Trophoblast cell (in vitro differentiated cells and primary cell): ENCODE measurements at regions not wholly inside any gene's neighbourhood (a gene's known extent, or its start where the extent isn't known, plus 50 kb on each side); places are given as distances from the start of the nearest gene placed in this dataset.

ENCODE experiments used
- DNase-seq, 2 donors: peaks; one replicate each; pipeline ENCODE4 v3.0.0-alpha.2; 2016
- H2AFZ ChIP-seq: 2 replicates; pipeline ENCODE4 v1.6.1; 2013; ENCODE audit warnings: low read length, moderate library complexity, mild to moderate bottlenecking; ENCODE audit not compliant: insufficient read depth, poor library complexity
- H2AK5ac ChIP-seq: 2 replicates; pipeline ENCODE4 v1.6.1; 2013; ENCODE audit warnings: mild to moderate bottlenecking, low read length
- H2BK120ac ChIP-seq: 2 replicates; pipeline ENCODE4 v1.6.1; 2013; ENCODE audit warnings: low read length, mild to moderate bottlenecking, moderate library complexity; ENCODE audit not compliant: insufficient read depth, poor library complexity
- H2BK12ac ChIP-seq: 2 replicates; pipeline ENCODE4 v1.6.1; 2013; ENCODE audit warnings: mild to moderate bottlenecking, low read length, moderate library complexity
- H2BK5ac ChIP-seq: 2 replicates; pipeline ENCODE4 v1.6.1; 2013; ENCODE audit warnings: low read length, low read depth, moderate library complexity, mild to moderate bottlenecking; ENCODE audit not compliant: poor library complexity
- H3K14ac ChIP-seq: 2 replicates; pipeline ENCODE4 v1.6.1; 2013; ENCODE audit warnings: mild to moderate bottlenecking, low read length
- H3K18ac ChIP-seq: 2 replicates; pipeline ENCODE4 v1.6.1; 2013; ENCODE audit warnings: mild to moderate bottlenecking, low read length
- H3K23ac ChIP-seq: 2 replicates; pipeline ENCODE4 v1.6.1; 2013; ENCODE audit warnings: low read length
- H3K27ac ChIP-seq: 2 replicates; pipeline ENCODE4 v1.5.1; 2013; ENCODE audit warnings: low read depth, mild to moderate bottlenecking, inconsistent platforms, low read length, moderate library complexity
- H3K27me3 ChIP-seq: 2 replicates; pipeline ENCODE4 v1.6.1; 2013; ENCODE audit warnings: inconsistent platforms, mild to moderate bottlenecking, low read length, moderate library complexity; ENCODE audit not compliant: insufficient read depth
- H3K36me3 ChIP-seq, 2 experiments: 1 replicate in 1 of 2; 2 replicates in 1 of 2; pipeline ENCODE4 v1.6.1; 2013; ENCODE audit warnings: low read length in 2 of 2, mild to moderate bottlenecking in 2 of 2, moderate library complexity in 1 of 2; ENCODE audit not compliant: insufficient read depth in 2 of 2, control insufficient read depth in 1 of 2
- H3K4ac ChIP-seq: 2 replicates; pipeline ENCODE4 v1.6.1; 2013; ENCODE audit warnings: low read depth, mild to moderate bottlenecking, low read length, moderate library complexity
- H3K4me1 ChIP-seq, 2 experiments: 1 replicate in 1 of 2; 2 replicates in 1 of 2; pipeline ENCODE4 v1.6.1; 2013; ENCODE audit warnings: low read length in 2 of 2, mild to moderate bottlenecking in 2 of 2, moderate library complexity in 1 of 2; ENCODE audit not compliant: insufficient read depth in 2 of 2, control insufficient read depth in 1 of 2
- H3K4me2 ChIP-seq: 2 replicates; pipeline ENCODE4 v1.6.1; 2013; ENCODE audit warnings: inconsistent platforms, mild to moderate bottlenecking, low read length, moderate library complexity
- H3K4me3 ChIP-seq: 2 replicates; pipeline ENCODE4 v1.5.1; 2013; ENCODE audit warnings: mild to moderate bottlenecking, low read depth, low read length, inconsistent platforms
- H3K79me1 ChIP-seq: one replicate; pipeline ENCODE4 v1.6.1; 2013; ENCODE audit warnings: low read length
- H3K79me2 ChIP-seq: 2 replicates; pipeline ENCODE4 v1.6.1; 2013; ENCODE audit warnings: low read length, mild to moderate bottlenecking; ENCODE audit not compliant: control insufficient read depth, insufficient read depth, poor library complexity
- H3K9ac ChIP-seq: 2 replicates; pipeline ENCODE4 v1.6.1; 2013; ENCODE audit warnings: mild to moderate bottlenecking, low read length
- H3K9me3 ChIP-seq: 2 replicates; pipeline ENCODE4 v1.6.1; 2013; ENCODE audit warnings: low read depth, mild to moderate bottlenecking, control low read depth, inconsistent platforms, low read length; ENCODE audit not compliant: insufficient read depth
- H4K12ac ChIP-seq: 2 replicates; pipeline ENCODE4 v1.6.1; 2013; ENCODE audit warnings: low read depth, mild to moderate bottlenecking, low read length, moderate library complexity
- H4K8ac ChIP-seq: 2 replicates; pipeline ENCODE4 v1.6.1; 2013; ENCODE audit warnings: low read depth, mild to moderate bottlenecking, low read length, moderate library complexity
- H4K91ac ChIP-seq: one replicate; pipeline ENCODE4 v1.6.1; 2013; ENCODE audit warnings: low read depth, mild to moderate bottlenecking, low read length, moderate library complexity
- WGBS: extraction: QIAGEN DNeasy Blood & Tissue Kit; methylation state at CpG from one replicate; pipeline ENCODE4 v1.1.7; 2013; ENCODE audit warnings: missing lambda C conversion rate; ENCODE audit not compliant: insufficient read length, insufficient coverage; ENCODE audit errors: extremely low coverage; 5-methylcytosine and 5-hydroxymethylcytosine counted together

GRCh38 chr18:11256251-11256650 is 106.9 kb upstream of the PIEZO2 start:
- Histone ChIP-seq H2BK12ac (no peak overlapping the region), H3K36me3 (no peaks in the 10 kb centered on the region), H2AK5ac (no peak overlapping the region), H3K79me2 (no peaks in the 10 kb centered on the region), H3K4me1 (no peaks in the 10 kb centered on the region), H2BK120ac (no peak overlapping the region), H3K18ac (no peak overlapping the region), H3K79me1 (no peaks in the 10 kb centered on the region), H3K4ac (no peak overlapping the region), H3K9ac (no peak overlapping the region), H3K4me3 (no peak overlapping the region), H4K8ac (no peak overlapping the region), H3K27ac (no peak overlapping the region), H2BK5ac (no peak overlapping the region), H3K9me3 (no peaks in the 10 kb centered on the region), H4K91ac (no peak overlapping the region), H3K23ac (no peak overlapping the region), H3K14ac (no peak overlapping the region), H4K12ac (no peak overlapping the region), H3K4me2 (no peak overlapping the region), H3K27me3 (no peaks in the 10 kb centered on the region), H2AFZ (no peak overlapping the region)
- DNase-seq, result no peak

GRCh38 chr18:11251891-11252270 is 102.5 kb upstream of the PIEZO2 start:
- no peak overlapping the region for H2AFZ ChIP-seq
- H4K12ac ChIP-seq, result no peak overlapping the region
- no peak overlapping the region for H3K4ac ChIP-seq
- no peak overlapping the region for H3K9ac ChIP-seq
- no peak overlapping the region for H3K18ac ChIP-seq
- no peak overlapping the region for H3K27ac ChIP-seq
- H4K91ac ChIP-seq, result no peak overlapping the region
- H3K4me2 ChIP-seq, result no peak overlapping the region
- H2BK5ac ChIP-seq, result no peak overlapping the region
- no peaks in the 10 kb centered on the region for H3K79me1 ChIP-seq
- H2BK12ac ChIP-seq, result no peak overlapping the region
- H3K4me3 ChIP-seq, result no peak overlapping the region
- H3K27me3 ChIP-seq, result no peaks in the 10 kb centered on the region
- no peaks in the 10 kb centered on the region for H3K4me1 ChIP-seq
- no peaks in the 10 kb centered on the region for H3K79me2 ChIP-seq
- H2BK120ac ChIP-seq, result no peak overlapping the region
- DNase-seq, result no peak
- H2AK5ac ChIP-seq, result no peak overlapping the region
- H3K9me3 ChIP-seq, result peaks cover 6% of the 10 kb centered on the region
- H3K23ac ChIP-seq, result no peak overlapping the region
- H3K14ac ChIP-seq, result no peak overlapping the region
- no CpG with 5 or more reads among the region's 2 CpGs for WGBS
- H3K36me3 ChIP-seq, result no peaks in the 10 kb centered on the region
- no peak overlapping the region for H4K8ac ChIP-seq

GRCh38 chr18:11251229-11251890 is 102.0 kb upstream of the PIEZO2 start:
- Histone ChIP-seq H4K8ac (no peak overlapping the region), H2AFZ (no peak overlapping the region), H2AK5ac (no peak overlapping the region), H2BK5ac (no peak overlapping the region), H3K14ac (no peak overlapping the region), H3K4me2 (no peak overlapping the region), H3K79me1 (no peaks in the 10 kb centered on the region), H3K36me3 (no peaks in the 10 kb centered on the region), H3K4me1 (no peaks in the 10 kb centered on the region), H3K9ac (no peak overlapping the region), H3K18ac (no peak overlapping the region), H2BK12ac (no peak overlapping the region), H3K4ac (no peak overlapping the region), H4K91ac (no peak overlapping the region), H2BK120ac (no peak overlapping the region), H3K4me3 (no peak overlapping the region), H3K27me3 (no peaks in the 10 kb centered on the region), H3K27ac (no peak overlapping the region), H4K12ac (no peak overlapping the region), H3K23ac (no peak overlapping the region), H3K9me3 (peaks cover 6% of the 10 kb centered on the region), H3K79me2 (no peaks in the 10 kb centered on the region)
- whole genome bisulfite sequencing, result no CpG with 5 or more reads among the region's 2 CpGs
- DNase-seq, result no peak

- Histone ChIP-seq H2BK12ac (no peak overlapping the region), H3K27me3 (no peaks in the 10 kb centered on the region), H2BK120ac (no peak overlapping the region), H3K36me3 (no peaks in the 10 kb centered on the region), H3K4me3 (no peak overlapping the region), H3K4me1 (no peaks in the 10 kb centered on the region), H3K79me2 (no peaks in the 10 kb centered on the region), H4K91ac (no peak overlapping the region), H3K14ac (no peak overlapping the region), H3K18ac (no peak overlapping the region), H3K9ac (no peak overlapping the region), H4K12ac (no peak overlapping the region), H3K4ac (no peak overlapping the region), H3K23ac (no peak overlapping the region), H3K4me2 (no peak overlapping the region), H2BK5ac (no peak overlapping the region), H4K8ac (no peak overlapping the region), H2AFZ (no peak overlapping the region), H2AK5ac (no peak overlapping the region), H3K9me3 (peaks cover 6% of the 10 kb centered on the region), H3K79me1 (no peaks in the 10 kb centered on the region), H3K27ac (no peak overlapping the region)
- DNase-seq, result no peak
- no CpG with 5 or more reads among the region's 2 CpGs for WGBS
Observed at GRCh38 chr18:11249391-11249790, 100.0 kb upstream of the PIEZO2 start.
